NCI-H1092 (cell line): ENCODE measurements at regions not wholly inside any gene's neighbourhood (a gene's known extent, or its start where the extent isn't known, plus 50 kb on each side); places are given as distances from the start of the nearest gene placed in this dataset.
"Not testable (repeated sequence)": the region's sequence is repeated elsewhere in the genome, so short reads cannot be mapped to it uniquely, and the experiment has no call there.

ENCODE experiments used
- DNase-seq: peaks from one replicate; lab custom pipeline; 2025; lab: John Stamatoyannopoulos, UW

GRCh38 chr7:22066522-22066921 lies 120.8 kb upstream of the CDCA7L start:
- DNase-seq = peak; percentile 49

GRCh38 chr7:22064816-22065215 lies 119.1 kb upstream of the CDCA7L start:
- DNase-seq = no peak

- no peak for DNase-seq
Observed at GRCh38 chr7:22061775-22062174, 116.1 kb upstream of the CDCA7L start.

DNA sequence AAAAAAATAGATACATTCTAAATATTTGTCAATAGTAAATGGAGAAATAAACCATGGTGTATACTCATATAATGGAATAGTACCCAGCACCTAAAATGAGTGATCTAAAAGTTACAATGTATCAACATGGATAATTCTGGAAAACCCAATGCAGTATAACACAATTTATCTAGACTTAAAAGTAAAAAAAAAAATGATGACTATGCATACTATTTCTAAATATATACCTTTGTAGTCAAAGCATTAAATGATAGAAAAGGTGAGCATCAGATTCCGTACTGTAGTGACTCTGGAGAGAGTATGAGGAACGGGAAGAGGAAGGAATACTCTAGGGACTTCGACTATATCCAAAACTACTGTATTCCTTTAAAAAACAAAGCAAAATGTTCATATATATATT lies 115.2 kb upstream of the CDCA7L start:
- no peak for DNase-seq

- DNase-seq = no peak
Observed at GRCh38 chr7:22060197-22060596, 114.5 kb upstream of the CDCA7L start.

DNA sequence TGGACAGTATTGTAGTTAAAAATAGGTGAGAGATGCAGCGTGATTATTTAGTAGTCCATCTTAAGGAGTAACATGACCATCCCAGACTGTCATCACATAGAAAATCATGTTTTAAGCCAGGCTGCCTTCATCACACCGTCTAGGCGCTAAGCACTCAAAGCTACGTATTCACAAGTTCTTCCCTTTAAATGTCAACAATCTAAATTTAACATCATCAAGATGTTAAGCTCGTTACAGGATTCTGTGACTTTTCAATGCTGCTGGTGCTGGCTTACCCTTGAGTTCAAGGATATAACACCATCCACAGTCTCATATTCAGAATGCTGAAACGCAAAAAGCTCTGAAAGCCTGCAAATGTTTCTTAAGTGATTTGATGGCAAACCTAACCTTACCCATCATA lies 109.5 kb upstream of the CDCA7L start:
- no peak for DNase-seq

GRCh38 chr7:22052674-22053365 lies 107.1 kb upstream of the CDCA7L start:
- no peak for DNase-seq

- no peak for DNase-seq
Observed at GRCh38 chr7:22051886-22052673, 106.4 kb upstream of the CDCA7L start.

DNA sequence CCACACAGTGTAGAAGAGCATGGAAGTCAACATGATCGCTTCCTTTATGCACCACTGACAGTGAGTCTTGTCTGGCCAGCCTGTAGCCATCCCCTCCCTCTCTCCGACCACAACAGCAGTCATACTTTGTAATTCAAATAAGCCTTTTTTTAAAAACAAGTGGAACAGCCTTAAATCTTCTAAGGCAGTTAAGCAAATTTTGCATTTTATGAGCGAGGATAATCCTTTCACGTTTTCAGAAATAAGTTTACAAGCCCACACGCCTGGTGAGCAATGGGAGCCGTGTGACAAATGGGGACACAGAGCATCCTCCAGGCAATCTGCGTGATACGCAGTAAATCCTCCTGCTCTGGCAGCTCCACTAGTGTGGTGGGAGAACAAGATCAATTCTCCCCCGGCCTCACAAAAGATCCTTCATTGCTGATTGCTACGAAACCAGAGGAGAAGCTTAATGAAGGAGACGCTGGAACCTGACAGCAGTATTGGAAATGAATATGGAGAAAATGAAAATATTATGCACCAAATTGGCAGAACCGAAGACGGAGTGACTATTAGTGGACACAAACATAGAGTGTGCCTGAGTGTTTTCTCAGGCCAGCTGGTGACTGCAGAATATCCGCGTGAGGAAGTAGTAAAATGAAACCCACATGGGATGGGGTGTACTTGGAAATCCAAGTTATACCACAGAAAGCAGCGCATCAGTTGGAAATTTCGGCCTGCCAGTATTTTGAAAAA lies 104.2 kb upstream of the CDCA7L start:
- no peak for DNase-seq

- DNase-seq = no peak
Observed at GRCh38 chr7:22043367-22043766, 97.7 kb upstream of the CDCA7L start.

- no peak for DNase-seq
Observed at GRCh38 chr7:22040923-22041595, 95.4 kb upstream of the CDCA7L start.

- DNase-seq = no peak
Observed at GRCh38 chr7:22039670-22040069, 94.0 kb upstream of the CDCA7L start.

DNA sequence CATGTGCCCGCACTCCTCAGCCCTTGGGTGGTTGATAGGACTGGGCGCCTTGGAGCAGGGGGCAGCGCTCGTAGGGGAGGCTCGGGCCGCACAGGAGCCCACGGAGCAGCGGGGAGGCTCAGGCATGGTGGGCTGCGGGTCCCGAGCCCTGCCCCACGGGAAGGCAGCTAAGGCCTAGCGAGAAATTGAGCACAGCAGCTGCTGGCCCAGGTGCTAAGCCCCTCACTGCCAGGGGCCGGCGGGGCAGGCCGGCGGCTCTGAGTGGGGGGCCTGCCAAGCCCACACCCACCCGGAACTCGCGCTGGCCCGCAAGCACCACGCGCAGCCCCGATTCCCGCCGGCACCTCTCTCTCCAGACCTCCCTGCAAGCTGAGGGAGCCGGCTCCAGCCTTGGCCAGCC lies 86.7 kb upstream of the CDCA7L start:
- not testable (repeated sequence) for DNase-seq

- not testable (repeated sequence) for DNase-seq
Observed at GRCh38 chr7:22028656-22029055, 83.0 kb upstream of the CDCA7L start.

GRCh38 chr7:22027475-22027874 lies 81.8 kb upstream of the CDCA7L start:
- no peak for DNase-seq

DNA sequence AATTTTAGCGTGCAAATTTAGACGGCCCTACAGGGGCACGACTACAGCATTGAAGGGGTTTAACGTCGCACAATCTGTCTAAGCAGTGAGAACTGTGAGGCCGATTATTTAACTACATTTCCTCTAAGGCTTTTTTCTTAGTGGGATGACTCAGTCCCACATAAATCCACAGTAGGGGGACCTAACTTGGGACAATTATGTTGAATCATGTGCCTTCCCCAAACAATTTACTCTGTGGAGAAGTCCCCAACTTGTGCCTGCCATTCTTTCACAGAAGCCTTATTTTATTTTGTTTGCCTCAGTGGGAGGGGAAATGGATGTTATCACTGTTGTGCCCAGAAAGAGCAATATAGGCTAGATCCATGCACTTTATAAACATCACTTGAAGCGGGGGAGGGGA lies 80.3 kb upstream of the CDCA7L start:
- DNase-seq = no peak

DNA sequence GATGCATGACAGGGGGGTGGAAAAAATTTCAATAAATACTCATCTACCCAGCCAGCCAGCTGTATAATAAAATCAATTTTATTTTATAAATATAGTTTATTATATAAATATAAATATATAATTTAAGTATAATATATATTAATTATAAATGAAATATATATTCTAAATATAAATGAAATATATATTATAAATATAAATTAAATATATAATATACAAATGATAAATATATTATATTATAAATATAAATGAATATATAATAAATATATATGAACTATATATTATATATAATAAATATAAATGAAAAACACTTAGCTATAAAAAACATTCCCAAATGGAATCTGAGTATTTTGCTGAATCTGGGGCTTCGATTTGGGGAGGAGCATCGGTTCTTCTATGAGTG lies 79.4 kb upstream of the CDCA7L start:
- DNase-seq = no peak

DNA sequence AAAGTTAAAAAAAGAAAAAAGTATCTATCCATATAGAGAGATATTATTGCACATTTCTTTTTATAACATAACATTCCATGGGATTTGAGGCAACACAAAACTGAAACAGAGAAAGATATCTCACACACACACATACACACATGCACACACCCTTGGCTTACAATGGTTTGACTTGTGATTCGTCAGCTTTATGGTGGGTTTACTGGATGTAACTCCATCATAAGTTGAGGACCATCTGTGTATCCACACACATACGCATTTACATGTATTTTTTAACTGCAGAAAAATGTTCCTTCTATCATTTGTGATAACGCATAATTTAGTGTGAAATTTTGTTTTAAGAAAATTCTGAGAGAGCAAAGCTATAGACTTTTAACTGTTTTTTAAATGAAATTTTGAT lies 74.2 kb upstream of the CDCA7L start:
- no peak for DNase-seq

DNA sequence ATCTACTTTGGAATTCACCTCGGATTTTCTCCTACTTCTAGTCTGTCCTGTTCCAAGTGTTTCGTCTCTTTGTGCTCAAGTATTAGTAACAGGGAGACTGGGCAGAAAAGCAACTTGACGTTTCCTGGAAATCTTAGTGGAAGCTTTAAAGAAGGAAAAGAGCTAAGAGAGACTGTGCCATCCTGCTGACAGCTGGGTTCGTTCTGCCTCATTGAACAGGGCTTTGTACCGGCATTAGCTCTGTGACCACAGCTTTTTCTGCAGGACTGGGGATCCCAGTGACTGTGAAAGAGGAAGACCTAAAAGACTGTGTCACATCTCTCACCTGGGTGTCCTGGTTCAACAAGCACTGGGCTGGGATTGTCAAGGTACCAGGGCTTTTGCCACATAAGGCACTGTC lies 70.8 kb upstream of the CDCA7L start:
- no peak for DNase-seq

- DNase-seq = no peak
Observed at GRCh38 chr7:22013711-22014110, 68.0 kb upstream of the CDCA7L start.

DNA sequence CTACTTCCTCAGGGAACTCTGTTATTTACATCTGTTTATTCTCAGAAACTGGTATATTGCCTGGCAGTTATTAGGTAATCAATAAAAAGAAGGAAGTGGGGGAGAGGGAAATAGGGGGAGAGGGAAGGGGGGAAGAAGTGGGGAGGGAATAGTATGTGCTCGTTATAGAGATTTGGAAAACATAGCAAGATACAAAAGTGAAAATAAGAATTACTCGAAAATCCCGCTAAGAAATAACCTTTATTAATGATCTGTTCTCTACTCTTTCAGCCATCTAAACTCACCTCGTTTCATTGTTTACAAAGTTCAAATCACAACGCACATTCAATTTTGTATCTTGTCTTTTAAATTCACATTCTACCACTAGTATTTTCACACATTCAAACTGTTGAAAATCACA lies 63.0 kb upstream of the CDCA7L start:
- DNase-seq = no peak

GRCh38 chr7:22008087-22008486 lies 62.4 kb upstream of the CDCA7L start:
- DNase-seq = no peak
